ENCODE measurements at regions not wholly inside any gene's neighbourhood (a gene's known extent, or its start where the extent isn't known, plus 50 kb on each side); places are given as distances from the start of the nearest gene placed in this dataset.

DNA sequence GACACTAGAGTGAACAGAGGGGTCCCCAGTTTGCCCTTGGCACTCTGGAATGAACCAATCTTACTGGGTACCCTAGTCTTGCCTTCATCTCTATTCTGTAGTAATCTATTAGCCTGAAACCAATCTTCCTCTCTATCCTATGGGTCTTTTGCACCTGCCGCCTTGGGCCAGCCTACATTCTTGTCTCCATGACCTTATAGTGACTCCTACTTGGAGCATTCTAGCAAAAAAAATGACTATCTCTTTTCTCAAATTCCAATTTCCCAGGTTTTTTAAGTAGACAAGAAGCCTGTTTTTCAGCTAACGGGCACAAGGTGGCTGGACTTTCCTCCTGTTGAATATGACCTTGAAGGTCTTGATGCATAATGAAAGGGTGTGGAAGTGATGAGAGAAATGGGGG lies 568.7 kb downstream of the TRAM1L1 start:
- no peaks in the 10 kb centered on the region for H3K36me3 ChIP-seq (ENCODE audit: low read depth, low read length)
- DNase-seq, result no peak
- intact Hi-C loops (cut with micrococcal nuclease), result no loop called here
- no peak overlapping the region for H3K9ac ChIP-seq (ENCODE audit: low read length)
- H3K4me2 ChIP-seq (ENCODE audit: low read length), result no peak overlapping the region
- H3K4me3 ChIP-seq (ENCODE audit: low read length), result no peak overlapping the region
- no peaks in the 10 kb centered on the region for H3K4me1 ChIP-seq (ENCODE audit: insufficient read depth, low read length)
- no TSS peak for BruUV-seq (replicated peaks)
- no peaks in the 10 kb centered on the region for H3F3A ChIP-seq (ENCODE audit: low read length, unreplicated experiment)
- no peaks in the 10 kb centered on the region for H3K9me2 ChIP-seq (replicated peaks; ENCODE audit: low read length)
- TF ChIP-seq EZH2 (IDR thresholded peaks at IDR 0.05; ENCODE audit: low read length, unreplicated experiment) (no peak), EZH2phosphoT487 (IDR thresholded peaks at IDR 0.05; ENCODE audit: borderline replicate concordance, low read length) (no peak)
- TF ChIP-seq, protein P1, sequence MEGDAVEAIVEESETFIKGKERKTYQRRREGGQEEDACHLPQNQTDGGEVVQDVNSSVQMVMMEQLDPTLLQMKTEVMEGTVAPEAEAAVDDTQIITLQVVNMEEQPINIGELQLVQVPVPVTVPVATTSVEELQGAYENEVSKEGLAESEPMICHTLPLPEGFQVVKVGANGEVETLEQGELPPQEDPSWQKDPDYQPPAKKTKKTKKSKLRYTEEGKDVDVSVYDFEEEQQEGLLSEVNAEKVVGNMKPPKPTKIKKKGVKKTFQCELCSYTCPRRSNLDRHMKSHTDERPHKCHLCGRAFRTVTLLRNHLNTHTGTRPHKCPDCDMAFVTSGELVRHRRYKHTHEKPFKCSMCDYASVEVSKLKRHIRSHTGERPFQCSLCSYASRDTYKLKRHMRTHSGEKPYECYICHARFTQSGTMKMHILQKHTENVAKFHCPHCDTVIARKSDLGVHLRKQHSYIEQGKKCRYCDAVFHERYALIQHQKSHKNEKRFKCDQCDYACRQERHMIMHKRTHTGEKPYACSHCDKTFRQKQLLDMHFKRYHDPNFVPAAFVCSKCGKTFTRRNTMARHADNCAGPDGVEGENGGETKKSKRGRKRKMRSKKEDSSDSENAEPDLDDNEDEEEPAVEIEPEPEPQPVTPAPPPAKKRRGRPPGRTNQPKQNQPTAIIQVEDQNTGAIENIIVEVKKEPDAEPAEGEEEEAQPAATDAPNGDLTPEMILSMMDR (conservative IDR thresholded peaks at IDR 0.05; ENCODE audit: low read depth, low read length), result no peak
- no peak for ATAC-seq
- H3K9me3 ChIP-seq (ENCODE audit: low read length), result no peaks in the 10 kb centered on the region
- H3K27me3 ChIP-seq (ENCODE audit: low read length), result no peaks in the 10 kb centered on the region
- CTCF ChIA-PET, result no interaction called here
- POLR2A ChIA-PET (ENCODE audit: unreplicated experiment), result no interaction called here
- no peaks in the 10 kb centered on the region for H4K20me1 ChIP-seq (ENCODE audit: low read length)
- no peak overlapping the region for H2AFZ ChIP-seq (ENCODE audit: low read length)
- H3K79me2 ChIP-seq (ENCODE audit: low read length), result no peaks in the 10 kb centered on the region
- no peak overlapping the region for H3K27ac ChIP-seq (ENCODE audit: low read length)

DNA sequence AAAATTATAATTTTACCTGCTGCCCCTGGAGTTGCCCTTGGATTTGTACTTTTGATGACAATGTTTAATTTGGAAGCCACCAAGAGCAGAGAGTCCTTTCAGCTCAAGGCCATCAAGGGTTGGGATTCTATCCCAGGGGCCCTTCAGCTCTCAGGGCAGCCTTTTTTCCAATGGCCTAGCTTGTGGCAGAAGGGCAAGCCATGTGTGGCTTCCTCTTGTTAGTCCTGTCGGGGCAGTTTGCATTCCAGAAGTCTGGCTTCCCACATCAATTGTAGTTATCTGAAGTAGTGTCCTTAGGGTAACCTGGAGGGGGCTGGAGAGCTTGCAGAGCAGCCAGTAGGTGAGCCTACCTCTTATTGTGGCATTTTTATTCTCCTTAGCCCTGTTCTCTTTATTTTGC lies 569.4 kb downstream of the TRAM1L1 start:
- Histone ChIP-seq H3F3A (ENCODE audit: low read length, unreplicated experiment) (no peaks in the 10 kb centered on the region), H3K9me2 (replicated peaks; ENCODE audit: low read length) (no peaks in the 10 kb centered on the region), H2AFZ (ENCODE audit: low read length) (no peak overlapping the region), H3K9ac (ENCODE audit: low read length) (no peak overlapping the region), H3K27me3 (ENCODE audit: low read length) (no peaks in the 10 kb centered on the region), H3K79me2 (ENCODE audit: low read length) (no peaks in the 10 kb centered on the region), H4K20me1 (ENCODE audit: low read length) (no peaks in the 10 kb centered on the region), H3K4me1 (ENCODE audit: insufficient read depth, low read length) (no peaks in the 10 kb centered on the region), H3K36me3 (ENCODE audit: low read depth, low read length) (no peaks in the 10 kb centered on the region), H3K4me3 (ENCODE audit: low read length) (no peak overlapping the region), H3K27ac (ENCODE audit: low read length) (no peak overlapping the region), H3K4me2 (ENCODE audit: low read length) (no peak overlapping the region), H3K9me3 (ENCODE audit: low read length) (no peaks in the 10 kb centered on the region)
- DNase-seq (no peak), ATAC-seq (no peak)
- TF ChIP-seq EZH2phosphoT487 (IDR thresholded peaks at IDR 0.05; ENCODE audit: borderline replicate concordance, low read length) (no peak), EZH2 (IDR thresholded peaks at IDR 0.05; ENCODE audit: low read length, unreplicated experiment) (no peak)
- TF ChIP-seq, protein P1 (conservative IDR thresholded peaks at IDR 0.05; ENCODE audit: low read depth, low read length), result no peak
- POLR2A ChIA-PET (ENCODE audit: unreplicated experiment), result no interaction called here
- CTCF ChIA-PET, result no interaction called here
- no TSS peak for BruUV-seq (replicated peaks)
- intact Hi-C loops (cut with micrococcal nuclease), result no loop called here

DNA sequence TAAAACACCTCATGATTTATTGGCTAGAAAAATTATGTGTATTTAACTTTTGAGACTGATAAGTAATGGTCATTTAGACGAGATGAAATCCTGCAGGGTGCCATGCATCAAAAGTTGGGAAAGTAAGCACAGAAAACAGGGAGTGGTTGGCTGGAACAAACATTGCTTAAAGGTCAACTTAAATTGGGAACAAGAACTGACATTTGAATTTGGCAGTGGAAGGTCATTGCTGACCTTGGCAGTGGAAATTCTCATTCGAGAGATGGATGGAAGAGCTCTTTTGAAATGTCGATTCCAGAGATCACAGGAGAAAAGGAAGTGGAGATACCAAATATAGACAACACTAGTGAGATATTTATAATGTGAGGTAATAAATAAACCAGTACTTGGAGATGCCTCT lies 572.8 kb downstream of the TRAM1L1 start:
- Histone ChIP-seq H3K79me2 (ENCODE audit: low read length) (no peaks in the 10 kb centered on the region), H4K20me1 (ENCODE audit: low read length) (no peaks in the 10 kb centered on the region), H3K27me3 (ENCODE audit: low read length) (no peaks in the 10 kb centered on the region), H3K27ac (ENCODE audit: low read length) (no peak overlapping the region), H2AFZ (ENCODE audit: low read length) (no peak overlapping the region), H3K4me1 (ENCODE audit: insufficient read depth, low read length) (no peaks in the 10 kb centered on the region), H3K9ac (ENCODE audit: low read length) (no peak overlapping the region), H3K36me3 (ENCODE audit: low read depth, low read length) (no peaks in the 10 kb centered on the region), H3K4me3 (ENCODE audit: low read length) (no peak overlapping the region), H3K4me2 (ENCODE audit: low read length) (no peak overlapping the region), H3F3A (ENCODE audit: low read length, unreplicated experiment) (no peaks in the 10 kb centered on the region), H3K9me3 (ENCODE audit: low read length) (no peaks in the 10 kb centered on the region), H3K9me2 (replicated peaks; ENCODE audit: low read length) (no peaks in the 10 kb centered on the region)
- POLR2A ChIA-PET (ENCODE audit: unreplicated experiment), result no interaction called here
- BruUV-seq (replicated peaks), result no TSS peak
- CTCF ChIA-PET, result no interaction called here
- DNase-seq (no peak), ATAC-seq (no peak)
- TF ChIP-seq EZH2 (IDR thresholded peaks at IDR 0.05; ENCODE audit: low read length, unreplicated experiment), result no peak
- TF ChIP-seq, protein P1 (conservative IDR thresholded peaks at IDR 0.05; ENCODE audit: low read depth, low read length), result no peak
- no peak for TF ChIP-seq EZH2phosphoT487 (IDR thresholded peaks at IDR 0.05; ENCODE audit: borderline replicate concordance, low read length)
- intact Hi-C loops (cut with micrococcal nuclease), result no loop called here

Measured in PC-3 (cell line).